GM21723 (cell line): ENCODE measurements at regions not wholly inside any gene's neighbourhood (a gene's known extent, or its start where the extent isn't known, plus 50 kb on each side); places are given as distances from the start of the nearest gene placed in this dataset.
"Not testable (repeated sequence)": the region's sequence is repeated elsewhere in the genome, so short reads cannot be mapped to it uniquely, and the experiment has no call there.

Source experiments
- ATAC-seq: cut with Tn5 transposase; IDR thresholded peaks from one replicate; pipeline ENCODE4 v1.9.1; 2021; ENCODE audit warnings: mild to moderate bottlenecking, moderate library complexity; ENCODE audit not compliant: unreplicated experiment

DNA sequence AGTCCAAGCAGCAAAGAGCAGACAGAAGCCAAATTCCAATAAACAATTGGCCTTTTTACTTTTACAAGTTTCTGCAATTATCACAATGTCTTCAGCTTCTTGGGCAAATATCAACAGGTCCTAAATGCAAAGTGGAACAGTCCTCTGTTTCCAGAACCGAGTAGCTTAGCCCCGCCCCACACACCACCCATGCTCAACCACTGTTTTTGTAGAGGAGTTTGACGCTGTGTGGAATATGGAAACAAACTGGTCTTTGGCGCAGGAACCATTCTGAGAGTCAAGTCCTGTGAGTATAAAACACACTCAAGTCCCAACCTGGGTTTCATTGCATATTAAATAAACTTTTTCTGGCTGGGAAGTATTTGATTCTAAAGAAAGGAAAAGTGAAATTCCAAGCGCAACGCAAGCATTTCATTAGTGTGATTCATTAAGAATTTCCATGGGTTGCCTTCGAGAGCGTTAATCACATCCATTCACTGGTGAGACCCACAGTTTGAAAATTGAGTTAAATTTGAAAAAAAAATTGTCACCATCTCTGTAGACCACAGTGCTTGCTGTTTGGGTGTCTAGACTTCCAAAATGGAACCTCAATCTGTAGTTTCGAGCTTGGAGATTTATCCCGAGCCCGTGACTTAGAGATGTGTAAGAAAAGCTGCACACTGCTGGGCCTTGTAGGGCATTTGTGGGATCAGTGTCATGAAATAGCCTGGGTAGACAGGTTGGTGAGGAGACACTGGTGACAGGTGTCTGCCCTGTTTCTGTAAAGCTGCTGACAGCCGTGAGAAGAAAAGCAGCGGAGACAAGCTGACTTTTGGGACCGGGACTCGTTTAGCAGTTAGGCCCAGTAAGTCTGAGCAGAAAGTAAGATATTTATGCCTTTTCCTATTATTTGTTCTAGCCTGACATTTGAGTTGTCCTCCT, 96.1 kb downstream of the DAD1 start:
- no peak for ATAC-seq

DNA sequence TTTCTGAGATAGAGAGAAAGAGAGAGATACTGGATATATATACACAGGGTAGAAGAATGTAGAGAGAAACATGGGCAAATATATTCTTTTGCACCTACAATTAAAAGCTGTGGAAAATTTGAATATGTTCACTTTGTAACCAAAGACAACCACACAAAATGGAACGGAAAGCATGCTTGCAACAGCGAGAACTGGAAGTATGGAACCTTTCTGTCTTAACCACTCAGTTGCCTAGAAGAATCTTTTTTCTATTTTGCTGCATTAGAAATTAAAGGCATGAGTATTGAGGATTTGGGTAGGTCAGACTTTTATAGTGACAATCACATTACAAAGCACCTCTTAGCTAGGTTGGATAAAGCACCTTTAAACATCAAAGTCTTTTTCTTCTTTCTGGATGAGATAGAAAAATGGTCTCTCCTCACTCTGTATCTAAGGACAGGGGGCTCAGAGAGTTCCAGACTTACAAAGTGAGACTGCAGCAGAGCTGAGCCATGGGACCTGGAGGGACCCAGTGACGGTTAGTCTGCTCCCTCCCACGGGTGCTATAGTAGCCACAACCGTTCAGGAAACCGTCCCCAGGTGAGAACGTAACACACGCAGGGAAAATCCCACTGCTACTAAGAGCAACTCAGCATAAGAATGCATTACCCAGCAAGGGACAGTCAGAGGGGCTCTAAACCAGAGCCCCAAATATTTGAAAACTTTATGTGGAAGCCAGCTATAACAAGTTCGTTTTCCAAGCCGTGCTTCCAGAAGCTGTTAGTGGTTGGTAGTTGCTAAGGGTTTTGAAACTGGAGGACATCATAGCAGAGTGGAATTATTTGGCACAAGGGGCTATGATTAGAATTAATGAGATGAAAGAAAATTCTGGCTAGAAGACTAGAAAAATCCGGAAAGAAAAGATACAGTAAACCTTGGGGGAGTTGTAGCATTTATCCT, 97.1 kb downstream of the DAD1 start:
- peak; percentile 39 for ATAC-seq

DNA sequence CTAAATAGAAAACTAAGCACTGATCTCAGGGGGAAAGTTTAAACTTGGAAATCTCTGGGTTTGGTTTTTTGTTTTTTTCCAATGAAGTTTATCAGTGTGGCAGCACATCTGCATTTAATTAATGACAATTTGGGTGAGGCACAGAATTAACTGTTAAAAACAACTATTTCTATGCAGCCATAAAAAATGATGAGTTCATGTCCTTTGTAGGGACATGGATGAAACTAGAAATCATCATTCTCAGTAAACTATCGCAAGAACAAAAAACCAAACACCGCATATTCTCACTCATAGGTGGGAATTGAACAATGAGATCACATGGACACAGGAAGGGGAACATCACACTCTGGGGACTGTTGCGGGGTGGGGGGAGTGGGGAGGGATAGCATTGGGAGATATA, 98.0 kb downstream of the DAD1 start:
- not testable (repeated sequence) for ATAC-seq

DNA sequence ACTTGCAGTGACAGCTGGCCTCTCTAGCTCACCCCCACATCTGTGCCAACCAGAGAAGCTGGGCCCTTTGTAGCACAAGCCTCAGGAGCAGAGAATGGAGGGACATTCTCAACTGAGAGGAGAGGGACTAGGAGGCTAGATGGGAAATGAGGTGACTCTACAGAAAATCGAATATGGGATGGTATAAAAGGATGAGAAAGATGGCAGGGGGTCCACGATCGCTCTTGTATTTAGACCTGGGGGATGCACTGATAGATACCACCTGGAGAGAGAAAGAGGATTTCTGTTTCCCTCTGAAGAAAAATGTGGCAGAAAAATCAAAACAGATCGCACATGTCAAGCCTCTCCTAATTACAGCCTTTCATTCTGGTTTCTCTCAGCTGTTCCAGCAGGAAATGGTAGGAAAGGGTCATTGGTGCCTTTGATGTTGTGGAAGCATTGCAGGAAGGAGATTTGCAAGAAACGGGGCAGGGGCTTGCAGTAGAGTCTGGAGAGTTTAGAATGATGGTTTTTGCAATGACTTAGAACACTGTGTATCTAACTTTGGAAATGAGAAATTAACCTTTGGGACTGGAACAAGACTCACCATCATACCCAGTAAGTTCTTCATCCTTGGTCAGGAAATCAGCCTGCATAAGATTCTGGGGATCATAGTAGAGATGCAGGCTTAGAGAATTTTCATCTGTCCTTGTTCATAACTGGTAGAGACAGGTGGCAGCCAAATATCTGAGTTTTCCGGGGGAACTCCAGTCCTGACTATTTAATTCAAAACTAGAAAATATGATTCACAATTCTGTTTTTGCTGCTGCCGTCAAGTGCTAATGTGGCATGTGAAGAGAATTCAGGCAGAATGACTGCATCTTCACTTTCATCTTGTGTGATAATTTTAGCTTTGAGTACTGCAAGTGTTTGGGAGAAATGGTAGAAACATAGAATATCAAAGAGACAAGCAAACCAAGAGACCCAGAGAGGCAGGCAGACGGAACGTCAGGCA, 98.8 kb downstream of the DAD1 start:
- no peak for ATAC-seq

DNA sequence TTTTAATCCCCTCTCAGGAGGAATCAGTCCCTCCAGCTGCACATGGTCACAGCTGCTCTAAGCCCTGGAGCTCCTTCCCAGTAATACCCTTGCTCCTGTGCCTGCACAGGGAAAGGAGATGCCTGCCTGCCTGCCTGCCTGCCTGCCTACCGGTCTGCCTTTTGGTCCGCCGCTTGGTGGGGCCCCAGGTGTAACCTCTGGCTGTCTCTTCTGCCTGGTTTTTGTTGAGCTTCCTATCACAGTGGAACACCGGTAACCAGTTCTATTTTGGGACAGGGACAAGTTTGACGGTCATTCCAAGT, 99.8 kb downstream of the DAD1 start:
- no peak for ATAC-seq

DNA sequence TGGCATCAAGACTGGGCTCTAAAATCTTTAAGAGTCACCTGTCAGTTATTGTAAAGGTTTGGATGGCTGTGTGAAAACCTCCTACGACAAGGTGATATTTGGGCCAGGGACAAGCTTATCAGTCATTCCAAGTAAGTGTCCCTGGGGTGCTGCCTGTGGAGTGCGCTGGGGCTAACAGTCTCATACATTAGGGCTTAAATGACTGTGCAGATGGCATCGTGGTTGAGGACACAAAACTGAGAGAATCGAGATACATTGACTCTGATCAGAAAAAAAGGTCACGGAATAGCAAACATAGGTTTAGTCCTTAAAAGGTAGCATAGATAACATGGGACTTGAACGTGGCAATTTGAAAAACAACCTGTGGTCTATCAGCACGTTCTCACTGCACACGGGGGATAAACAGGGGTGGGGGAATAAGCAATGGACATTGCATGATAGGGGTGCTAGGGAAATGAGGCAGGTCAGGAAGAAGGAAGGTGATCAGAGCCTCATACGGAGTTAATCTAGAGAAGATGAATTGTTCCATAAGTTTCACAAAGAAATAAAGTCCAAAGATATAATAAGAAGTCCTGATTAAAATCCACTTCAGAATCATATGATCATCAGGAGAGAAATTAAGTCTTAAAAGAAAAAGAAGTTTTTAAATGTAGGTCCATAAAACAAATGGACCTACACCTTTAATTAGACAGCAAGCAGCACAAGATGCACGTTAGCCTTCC, 100.3 kb downstream of the DAD1 start:
- ATAC-seq: peak; percentile 30

DNA sequence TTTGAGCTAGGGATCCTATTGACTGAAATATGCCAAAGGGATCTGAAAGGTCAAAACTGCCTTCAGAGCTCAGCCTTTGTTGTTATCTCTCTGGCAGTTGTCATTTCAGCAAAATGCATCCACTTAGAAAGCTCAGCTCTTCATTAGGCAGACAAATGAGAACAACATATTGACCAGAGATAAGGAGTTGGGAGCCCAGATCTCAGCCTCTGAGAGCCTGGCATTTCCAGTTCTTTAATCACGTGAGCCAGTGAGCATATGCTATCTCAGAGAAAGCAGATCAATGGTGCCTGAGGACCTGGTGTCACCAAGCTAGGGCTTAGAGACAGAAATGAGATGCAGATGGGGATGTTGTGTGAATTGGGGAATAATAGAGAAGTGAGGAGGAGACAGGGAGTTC, 101.1 kb downstream of the DAD1 start:
- no peak for ATAC-seq

DNA sequence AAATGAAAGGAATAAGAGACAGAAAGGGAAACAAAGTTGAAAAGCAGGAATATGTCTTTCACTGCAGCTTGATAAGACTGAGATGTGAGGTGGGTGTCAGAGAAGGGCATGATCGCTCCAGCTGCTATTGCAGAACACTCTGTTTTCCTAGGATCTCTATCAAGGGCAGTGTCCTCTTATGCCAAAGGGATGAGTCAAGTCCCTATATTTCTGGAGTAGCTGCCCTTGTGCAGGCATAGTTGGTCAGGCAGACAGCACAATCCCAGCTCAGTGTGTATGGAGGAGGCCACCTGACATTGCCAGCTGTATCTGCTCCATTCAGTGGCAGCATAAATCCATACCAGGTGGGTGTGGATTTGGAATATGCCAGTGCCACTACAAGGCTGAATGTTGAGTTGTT, 101.6 kb downstream of the DAD1 start:
- ATAC-seq: no peak

DNA sequence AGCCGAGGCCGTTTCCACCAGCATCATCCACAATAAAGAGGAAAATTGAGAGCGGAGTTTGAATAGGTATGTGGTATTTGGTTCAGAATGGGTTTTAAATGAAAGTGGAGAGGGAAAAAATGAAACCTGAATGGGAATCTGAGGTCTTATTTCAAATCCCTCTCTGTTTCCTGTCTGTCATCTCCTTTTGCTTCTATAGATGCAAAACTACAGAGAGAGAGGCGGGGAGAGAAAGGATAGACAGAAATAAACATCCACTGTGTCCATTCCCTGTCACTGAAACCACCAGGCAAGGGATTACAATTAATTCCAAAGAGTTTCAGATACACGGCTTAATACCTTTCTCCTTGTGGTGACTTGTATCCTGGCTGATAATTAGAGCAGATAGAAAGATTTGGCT, 102.3 kb downstream of the DAD1 start:
- no peak for ATAC-seq

DNA sequence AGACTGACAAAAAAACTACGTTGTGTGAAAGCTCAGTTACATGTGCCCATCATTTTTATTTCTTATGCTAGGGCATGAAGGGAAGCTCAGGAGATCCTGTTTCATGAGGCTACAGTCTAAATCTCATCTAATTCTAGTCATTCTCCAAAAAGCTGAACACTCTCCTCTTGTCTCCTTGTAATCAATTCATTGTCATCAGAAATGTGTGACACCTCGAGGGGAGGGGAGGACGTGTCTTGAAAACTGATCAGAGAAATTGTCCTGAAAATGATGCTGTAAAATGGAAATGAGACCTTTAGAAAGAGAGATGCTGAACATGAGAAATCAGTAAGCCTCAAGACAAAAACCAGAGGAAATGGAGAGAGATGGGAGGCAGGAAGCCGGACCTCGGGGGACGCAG, 103.4 kb downstream of the DAD1 start:
- ATAC-seq: no peak

DNA sequence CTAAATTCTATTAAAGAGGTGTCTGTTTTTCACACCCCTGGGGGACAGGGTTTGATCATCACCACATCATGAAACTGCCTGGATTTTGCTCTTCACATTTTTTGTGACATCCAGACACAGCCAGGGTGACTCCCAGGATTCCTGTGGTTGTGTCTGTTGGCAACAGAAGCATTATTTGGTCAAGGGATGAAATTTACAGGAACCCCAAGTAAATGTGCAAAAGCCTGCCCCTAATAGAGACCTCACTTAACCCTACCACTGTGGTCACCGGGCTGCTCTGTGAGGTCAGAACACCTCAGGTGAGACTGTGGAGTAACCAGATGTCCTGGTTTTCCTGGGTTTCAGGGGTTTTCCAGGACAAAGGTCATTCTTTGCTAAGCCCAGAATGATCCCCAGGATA, 103.8 kb downstream of the DAD1 start:
- no peak for ATAC-seq

DNA sequence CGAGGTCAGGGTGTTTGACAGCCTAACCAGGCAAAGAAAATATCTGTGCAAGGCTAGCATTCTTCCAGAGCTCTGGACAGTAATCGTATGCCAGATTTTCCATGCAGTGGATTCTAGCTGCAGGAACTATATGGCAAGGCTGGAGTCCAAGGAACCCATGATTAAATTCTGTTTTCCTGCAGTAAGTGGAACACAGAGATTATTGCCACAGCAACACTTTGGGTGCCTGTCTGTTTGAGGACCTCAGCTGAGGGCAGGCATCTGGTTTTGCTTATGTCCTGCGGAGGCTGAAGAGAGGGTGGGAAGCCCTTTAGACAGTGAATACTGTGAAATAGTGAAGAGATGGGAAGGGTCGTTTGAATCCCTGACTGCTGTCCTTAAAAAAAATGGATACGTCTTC, 104.4 kb downstream of the DAD1 start:
- no peak for ATAC-seq

DNA sequence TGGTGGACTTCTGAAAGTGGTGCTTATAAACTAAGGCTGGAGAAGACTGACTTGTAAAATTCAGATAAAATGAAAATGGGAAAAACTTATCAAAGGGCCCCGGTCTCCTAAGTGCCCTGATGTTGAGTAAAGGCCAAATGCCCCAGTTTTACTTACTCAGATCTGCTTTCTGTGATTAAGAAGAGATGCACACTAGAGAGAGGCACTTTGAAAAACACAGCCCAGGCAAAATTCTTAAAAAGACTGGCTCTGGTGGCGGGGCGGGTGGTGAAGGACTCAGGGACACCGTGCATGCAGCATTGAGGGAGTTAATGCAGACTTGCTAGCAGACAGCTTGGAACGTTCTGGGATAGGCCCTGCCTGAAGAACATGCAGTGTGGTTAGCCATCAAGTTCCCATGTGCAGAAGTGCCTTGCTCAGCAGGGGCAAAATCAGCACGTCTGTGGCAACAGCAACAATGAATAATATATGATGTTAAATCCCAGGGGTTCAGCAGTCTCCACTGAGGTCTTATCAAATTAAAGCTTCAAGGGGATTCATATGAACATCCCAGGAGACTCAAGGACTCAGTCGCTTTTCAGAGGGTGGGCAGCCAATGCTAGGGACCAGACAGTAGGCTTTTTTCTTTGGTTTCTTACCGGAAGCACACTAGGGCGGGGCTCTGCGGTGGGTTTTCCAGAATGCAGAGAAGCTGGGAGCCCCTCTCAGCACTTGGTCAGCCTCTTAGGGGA, 105.0 kb downstream of the DAD1 start:
- no peak for ATAC-seq

DNA sequence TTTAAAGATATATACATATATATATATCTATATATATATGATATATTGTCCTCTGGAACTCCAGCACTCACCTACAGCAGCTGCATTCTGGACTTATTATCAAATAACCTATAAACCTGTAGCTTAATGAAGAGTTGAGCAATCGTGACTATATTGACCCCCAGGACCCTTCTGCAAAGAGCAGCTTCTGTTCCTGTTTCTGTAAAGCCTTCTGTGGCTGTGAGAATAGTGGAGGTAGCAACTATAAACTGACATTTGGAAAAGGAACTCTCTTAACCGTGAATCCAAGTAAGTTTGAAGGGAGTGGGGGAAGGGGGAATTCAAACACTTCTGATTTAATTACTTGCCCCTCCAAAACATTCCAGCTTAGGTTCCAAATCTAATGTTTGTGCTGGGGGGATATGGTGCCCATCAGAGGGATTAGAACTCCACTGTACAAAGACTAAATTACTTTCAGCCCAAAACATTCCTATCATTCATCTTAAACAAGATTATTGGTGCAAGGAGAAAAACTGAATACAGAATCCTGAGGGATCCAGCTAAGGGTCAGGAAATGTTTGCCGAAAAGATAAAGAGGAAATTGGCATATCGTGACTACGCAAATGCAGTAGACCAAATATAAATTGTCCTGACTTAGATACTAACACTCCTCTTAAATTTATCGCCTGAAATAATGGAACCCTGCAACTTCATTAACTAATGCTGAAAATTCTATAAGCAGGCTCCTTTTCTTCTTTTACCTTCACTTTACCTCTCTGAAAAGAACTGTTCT, 106.1 kb downstream of the DAD1 start:
- no peak for ATAC-seq

DNA sequence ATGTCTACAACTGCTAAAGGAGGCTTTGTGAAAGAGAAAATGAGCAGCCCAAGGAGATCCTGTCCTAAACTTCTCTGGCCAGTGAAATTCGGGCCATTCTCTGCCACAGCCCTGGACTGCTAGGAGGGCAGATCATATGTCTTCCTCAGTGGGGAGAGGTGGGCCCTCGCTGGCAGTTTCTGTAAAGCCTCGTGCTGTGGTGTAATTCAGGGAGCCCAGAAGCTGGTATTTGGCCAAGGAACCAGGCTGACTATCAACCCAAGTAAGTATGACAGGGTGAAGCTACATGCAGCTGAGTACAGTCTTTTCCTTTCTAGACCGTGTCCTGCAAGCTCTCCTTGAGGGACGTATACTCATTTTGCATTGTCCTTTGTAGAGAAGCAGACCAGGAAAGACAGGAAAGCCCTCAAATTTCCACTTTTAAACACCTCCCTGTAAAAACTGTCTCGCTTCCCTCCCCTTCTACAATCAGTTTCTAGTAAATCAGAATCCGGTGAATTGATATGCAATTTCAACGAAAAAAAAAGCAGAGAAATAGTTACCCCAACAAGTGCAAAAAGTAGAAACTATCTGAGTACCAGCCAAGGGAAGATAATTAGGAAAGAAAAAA, 106.8 kb downstream of the DAD1 start:
- no peak for ATAC-seq

DNA sequence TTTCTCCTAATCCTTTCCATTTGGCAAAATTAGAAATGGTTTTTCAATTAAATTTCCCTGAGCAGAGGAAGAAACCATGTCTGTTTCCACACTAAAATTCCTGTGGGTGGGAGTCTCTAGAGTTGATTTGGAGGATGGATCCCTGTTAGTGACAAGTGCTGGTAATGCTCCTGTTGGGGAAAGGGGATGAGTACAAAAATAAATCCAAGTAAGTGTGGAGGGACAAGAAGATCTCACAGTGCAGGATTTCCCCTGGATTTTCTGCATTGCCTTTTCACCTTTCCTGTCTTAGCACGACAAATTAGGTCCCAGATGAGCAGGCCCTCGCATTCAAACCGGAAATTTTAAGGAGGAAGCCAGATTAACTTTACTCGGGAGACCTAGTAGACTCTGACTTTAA, 107.5 kb downstream of the DAD1 start:
- no peak for ATAC-seq

DNA sequence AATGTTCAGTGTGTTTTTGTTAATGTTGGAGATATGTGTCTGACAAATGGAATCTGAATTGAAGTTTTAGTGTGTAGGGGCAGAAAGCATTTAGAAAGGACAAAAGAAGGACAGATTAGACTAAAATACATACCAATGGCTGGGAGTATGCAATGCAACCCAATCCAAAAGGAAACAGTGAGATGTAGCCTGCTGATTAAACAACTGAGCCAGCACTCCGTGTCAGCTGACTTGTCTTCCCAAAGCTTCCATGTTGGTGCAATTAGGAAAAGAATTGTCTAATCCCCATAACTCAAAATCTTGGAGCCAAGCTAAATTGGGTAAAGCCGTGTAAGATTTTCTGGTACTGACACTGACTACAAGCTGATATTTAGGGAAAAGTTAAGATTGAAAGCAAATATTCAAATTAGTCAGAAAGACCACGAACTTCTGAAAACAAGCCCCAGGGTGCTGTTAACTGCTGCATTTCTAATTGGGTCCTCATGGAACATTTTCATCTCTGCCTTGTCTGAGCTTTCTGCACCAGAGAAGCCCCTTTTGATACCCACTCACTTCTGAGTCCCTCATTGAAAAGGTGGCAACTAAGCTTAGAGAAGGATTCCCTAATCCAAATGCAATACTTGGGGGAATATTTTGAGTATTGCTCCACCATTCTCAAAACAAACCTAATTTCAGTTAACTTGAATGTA, 109.1 kb downstream of the DAD1 start:
- no peak for ATAC-seq

DNA sequence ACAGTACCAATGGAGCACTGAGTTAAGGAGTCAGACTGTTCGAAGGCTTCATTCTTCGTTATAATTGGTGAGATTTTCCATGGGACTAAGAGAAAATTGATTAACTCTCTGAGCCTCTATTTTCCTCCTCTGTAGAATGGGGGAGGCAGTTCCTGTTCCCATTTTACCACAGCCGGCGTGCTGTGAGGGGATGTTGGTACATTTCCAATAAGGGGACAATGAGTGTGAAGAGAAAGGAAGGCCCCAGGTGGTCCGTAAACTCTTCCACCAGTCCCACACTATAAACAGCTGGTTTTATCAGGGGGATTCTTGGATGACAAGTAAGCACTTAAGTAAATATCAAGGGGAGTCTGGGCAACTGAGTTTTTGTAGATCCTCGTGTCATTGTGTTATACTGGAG, 109.9 kb downstream of the DAD1 start:
- ATAC-seq: no peak
